NCI-H2227 treated with DMSO at 0.1 percent for 48 hours (cell line): ENCODE measurements at regions not wholly inside any gene's neighbourhood (a gene's known extent, or its start where the extent isn't known, plus 50 kb on each side); places are given as distances from the start of the nearest gene placed in this dataset.
"Not testable (repeated sequence)": the region's sequence is repeated elsewhere in the genome, so short reads cannot be mapped to it uniquely, and the experiment has no call there.

ENCODE experiments used
- DNase-seq: peaks from one replicate; lab custom pipeline; 2025; lab: John Stamatoyannopoulos, UW

DNA sequence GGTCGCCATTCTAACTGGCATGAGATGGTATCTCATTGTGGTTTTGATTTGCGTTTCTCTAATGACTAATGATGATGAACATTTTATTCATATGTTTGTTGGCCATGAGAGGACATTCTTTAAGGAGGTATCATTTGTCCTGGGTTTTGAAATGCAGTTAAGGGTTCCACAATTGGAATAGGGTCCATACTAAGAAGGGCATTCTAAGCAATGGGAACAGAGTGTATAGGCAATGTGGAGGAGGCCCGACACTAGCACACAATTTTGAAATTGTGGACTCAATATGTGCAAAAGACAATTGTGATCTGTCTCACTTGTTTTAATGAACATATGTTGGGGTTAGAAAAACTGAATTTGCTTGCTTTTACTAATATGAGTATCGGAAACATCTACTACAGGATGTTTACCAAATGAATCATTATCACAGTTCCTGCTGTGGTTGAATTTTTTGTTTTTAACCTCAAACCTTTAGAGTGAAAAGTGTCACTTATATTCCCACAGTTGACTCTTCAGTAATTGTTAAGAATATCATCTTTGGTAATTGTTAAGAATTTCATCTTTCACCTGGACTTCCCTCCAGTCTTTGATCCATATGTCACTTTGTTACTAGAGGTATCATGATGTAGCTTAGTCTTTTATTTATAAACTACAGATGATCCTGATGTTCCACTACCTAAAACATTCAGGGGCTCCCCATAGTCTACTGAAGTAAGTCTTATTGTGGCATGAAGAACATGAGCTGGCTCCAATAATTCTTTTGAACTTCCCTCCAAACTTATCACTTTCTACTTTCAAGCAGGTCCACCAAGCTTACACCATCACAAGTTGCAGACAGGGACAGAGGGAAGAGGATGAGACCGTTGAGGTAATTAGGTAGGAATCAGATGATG lies 109.7 kb upstream of the KLF12 start:
- DNase-seq: no peak

DNA sequence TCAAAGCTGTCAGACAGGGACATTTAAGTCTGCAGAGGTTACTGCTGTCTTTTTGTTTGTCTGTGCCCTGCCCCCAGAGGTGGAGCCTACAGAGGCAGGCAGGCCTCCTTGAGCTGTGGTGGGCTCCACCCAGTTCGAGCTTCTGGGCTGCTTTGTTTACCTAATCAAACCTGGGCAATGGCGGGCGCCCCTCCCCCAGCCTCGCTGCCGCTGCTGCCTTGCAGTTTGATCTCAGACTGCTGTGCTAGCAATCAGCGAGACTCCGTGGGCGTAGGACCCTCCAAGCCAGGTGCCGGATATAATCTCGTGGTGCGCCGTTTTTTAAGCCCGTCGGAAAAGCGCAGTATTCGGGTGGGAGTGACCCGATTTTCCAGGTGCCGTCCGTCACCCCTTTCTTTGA lies 107.1 kb upstream of the KLF12 start:
- not testable (repeated sequence) for DNase-seq

DNA sequence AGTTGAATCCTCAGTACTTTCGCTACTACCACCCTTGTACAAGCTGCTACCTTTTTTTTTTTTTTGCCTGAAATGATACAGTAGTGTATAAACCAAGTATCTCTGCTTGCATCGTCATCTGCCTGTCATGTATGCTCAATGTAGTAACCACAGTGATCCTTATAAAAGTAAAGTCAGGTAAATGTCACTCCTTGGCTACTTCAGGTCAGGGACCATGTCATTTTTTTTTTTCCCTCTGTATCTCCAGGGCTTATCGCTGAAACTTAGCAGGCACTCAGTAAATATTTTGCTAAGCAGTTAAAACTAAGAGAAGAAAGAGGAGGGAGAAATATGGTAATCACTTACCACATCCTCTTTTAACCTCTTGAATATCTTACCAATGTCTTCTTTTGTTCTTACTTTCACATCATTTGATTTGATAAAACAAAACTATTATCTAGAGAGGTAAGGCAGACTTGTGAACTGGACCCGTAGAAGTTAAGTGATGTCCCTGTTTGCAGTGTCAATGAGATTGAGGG lies 96.8 kb upstream of the KLF12 start:
- DNase-seq: no peak

DNA sequence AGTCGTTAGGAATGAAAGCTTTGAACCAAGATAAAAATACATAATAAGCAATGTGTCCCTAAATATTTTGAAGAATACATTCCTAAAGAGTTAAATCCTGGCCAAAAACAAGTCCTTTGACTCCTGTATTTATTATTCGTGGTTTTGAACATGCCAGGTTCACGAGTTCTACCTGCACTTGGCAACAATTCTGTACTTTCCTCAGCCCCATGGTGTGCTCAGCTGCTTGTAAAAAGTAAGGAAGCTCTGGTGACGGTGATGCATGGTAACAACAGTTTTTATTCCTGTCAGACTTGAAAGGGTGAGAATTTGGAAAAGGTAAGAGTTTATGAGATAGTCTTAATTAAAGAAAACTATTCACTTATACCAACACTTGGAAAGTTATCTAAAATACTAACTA lies 95.0 kb upstream of the KLF12 start:
- no peak for DNase-seq

DNA sequence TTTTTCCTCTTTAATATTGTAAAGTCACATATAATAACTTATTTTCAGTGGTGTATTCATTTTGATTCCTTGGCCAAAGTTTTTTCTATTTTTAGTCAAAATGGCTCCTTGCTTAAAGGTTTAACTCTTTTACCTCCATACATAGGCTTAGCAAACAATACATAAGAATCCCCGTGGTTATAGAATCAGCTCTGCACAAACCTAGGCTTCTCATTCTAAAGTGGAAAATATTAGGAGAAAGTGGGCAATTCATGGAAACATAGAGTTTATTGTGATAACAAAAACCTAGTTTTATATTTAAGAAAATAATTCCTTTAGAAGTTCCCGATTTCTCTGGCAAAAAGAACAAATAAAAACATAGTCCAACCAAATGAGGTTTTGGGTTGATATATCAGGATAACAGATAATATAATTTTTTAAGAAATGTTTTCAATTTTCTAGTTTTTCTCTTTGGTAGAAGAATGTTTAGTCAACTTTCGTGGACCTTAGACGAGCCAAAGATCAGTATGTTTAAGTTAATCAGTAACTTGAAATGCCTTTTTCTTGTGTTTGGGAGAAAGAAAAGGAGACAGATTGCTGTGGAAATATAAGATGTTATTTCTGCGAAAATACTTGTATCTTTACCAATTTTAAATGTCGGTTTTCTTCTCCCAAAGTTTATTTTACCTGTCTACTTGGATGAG lies 93.4 kb upstream of the KLF12 start:
- no peak for DNase-seq

DNA sequence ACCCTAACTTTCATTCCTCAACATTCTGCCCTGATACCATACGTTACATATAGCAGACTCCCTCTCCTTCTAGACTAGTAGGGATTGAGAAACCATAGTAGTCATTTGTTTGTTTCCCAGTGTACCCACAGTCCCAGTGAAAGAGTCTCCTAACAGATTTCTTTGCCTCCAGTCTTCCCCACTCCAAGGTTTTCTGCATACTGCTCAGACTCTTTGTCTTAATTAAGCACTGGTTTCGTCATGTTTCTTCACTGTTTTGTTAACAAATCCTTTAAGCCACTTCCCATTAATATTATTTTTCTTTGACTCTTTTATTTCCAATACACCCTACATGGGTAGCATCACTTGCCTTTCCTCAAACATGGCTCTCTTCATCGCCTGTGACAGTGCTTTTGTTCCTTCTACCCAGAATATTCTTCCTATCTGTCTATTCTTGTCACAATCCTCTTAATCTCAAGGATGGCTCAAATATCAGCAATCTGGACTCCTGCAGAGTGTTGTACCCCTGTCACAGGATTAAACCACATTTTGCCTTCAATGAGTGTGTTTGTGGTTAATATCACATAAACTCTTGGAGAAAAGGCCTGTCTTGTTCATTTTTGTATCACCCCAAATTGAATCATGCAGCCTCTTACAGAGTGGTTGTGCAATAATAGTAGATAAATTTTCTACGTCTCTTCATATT lies 92.7 kb upstream of the KLF12 start:
- no peak for DNase-seq

DNA sequence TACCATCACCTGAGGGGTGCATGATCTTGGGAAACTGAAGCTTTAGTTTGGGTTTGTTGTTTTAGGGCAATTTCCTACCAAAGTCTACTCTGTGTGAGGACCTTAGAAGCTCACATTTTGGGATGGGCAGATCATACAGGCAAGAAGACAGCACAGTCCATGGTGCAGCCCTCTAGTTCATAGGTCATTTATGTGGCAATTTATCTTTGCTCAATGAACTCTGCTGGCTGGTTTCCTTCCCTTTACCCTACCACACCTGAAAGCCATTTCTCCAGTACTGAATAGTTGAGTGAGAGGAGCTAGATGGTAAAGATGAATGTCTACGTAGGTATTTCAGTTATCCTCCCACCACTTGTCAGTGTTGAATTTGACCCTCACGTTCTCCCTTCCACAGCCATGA lies 87.5 kb upstream of the KLF12 start:
- DNase-seq: no peak

DNA sequence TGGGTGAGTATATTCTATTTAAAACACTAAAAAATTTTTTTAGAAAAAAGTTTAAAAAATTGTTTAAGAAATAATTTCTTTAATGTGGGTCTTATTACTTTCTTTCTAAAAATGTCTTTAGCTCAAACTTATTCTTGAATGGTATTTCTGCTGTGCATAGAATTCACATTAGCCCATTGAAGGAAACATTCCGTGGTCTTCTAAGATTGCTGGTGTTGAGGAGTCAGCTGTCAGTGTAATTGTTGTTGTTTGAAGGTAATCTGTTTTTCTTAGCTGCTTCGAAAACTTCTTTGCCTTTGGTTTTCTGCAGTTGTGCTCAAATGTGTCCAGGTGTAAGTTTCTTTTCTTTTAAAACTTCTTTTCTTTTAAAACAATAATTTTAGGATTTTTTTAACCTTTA lies 85.4 kb upstream of the KLF12 start:
- DNase-seq: no peak

DNA sequence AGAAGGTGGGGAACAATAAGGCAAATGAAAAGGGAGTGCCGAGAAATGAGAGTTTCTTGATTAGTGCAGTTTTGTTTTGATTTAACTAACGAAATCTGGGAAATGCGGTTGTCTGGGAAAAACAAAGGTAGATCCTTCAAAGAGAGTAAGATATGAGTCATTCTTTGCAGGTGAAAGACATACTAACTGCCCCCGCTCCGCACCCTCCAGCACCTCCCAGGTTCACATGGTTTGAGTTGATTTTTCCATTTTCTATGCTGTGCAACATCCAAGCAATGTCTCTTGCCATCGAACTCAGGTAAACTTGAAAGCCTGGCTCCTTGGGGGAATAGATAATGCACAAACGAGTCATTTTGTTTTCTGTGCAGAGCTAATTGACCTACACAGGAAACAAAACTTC lies 84.1 kb upstream of the KLF12 start:
- no peak for DNase-seq

DNA sequence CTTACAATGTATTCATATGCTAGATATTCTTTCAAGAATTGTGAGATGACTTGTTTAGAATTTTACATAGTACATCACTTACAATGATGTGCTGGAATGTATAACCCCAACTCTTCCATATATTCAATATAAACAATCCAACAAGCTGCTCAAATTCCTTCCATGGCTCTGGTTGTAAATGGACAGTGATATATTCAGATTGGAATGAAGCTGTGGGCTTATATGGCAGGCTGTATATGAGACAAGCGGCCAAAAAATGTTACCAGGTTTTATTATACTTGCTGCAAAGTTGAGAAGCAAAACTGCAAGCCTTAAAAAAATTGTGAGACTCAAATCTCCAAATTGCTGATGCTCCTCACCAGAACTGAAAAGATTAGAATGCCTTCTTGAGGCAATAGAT lies 83.6 kb upstream of the KLF12 start:
- DNase-seq: no peak

DNA sequence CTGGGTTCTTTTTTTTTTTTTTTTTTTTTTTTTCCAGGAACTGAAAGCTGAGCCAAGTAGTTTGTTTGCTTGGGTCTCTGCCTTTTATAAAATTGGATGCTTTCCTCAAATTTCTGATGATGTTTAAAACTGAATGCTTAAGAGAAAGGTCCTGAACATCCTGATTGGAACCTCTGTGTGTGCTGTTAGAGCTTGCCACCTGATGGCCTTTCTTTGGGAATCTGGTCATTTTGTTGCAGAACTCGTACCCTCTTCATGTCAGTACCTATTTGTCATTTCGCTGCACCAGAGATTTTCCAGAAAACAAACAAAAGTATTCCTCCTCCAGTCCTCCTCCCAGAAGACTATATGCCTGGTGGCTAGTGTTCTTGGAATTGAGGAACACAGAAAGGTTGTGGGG lies 81.2 kb upstream of the KLF12 start:
- DNase-seq: no peak

DNA sequence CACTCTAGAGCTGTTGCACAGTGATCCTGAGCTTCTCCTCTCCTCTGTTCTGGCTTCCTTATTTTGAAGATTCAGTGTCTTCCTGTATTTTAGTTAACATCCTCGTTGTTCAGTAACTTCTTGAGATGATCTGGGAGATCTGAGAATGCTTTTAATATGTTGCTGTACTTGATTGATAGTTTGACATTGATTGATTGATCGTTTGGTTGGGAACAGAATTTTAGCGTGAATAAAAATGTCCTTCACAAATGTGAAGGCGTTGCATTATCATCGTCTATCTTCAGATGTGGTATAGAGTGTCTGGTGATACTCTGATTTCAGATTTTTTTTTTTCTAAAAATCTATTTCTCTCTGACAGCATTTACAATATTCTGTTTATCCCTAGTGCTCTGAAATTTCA lies 80.1 kb upstream of the KLF12 start:
- no peak for DNase-seq

DNA sequence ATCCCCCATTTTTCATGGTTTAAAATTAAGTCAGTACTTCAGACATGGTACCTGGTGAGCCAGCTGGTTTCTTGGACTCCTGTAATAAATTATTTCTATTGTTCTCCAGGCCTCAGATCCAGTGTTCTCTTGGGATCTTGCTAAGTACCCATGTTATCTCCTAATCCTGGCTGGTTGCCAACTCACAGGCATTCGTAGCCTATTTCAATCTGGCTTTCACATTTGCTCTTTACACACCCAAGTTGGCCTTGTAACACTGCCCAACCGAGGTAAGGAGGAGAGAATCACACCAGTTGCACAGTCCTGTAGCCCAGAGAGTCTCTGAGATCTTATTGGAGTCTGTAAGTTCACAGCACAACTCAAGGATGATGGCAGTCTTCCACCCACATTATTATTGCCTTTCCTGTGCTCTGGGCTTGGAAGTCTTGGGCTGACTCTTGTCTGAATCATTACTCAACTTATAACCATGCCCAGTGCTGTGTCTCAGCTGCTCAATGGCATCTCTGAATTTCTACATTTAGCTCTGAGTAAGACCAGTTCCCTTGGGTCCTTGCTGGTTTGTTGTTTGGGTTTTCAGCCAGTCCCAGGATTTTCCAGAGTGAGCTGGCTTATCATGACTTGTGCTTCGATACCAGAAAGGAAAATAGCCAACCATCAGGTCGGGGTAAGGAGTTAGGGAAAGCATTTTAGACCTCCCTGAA lies 76.6 kb upstream of the KLF12 start:
- no peak for DNase-seq

DNA sequence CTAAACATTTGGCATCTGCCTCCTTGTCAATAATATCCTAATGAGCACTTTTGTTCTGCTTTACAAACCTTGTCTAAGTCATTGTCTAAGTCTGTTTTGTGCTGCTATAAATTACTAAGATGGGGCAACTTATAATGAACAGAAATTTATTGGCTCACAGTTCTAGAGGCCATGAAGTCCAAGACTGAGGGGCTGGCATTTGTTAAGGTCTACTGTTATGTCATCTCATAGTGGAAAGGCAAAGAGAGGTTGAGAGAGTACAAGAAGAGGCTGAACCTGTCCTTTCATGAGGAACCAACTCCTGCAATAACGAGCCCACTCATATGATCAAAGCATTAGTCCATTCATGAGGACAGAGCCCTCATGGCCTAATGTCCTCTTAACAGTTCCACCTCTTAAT lies 72.7 kb upstream of the KLF12 start:
- DNase-seq: no peak

DNA sequence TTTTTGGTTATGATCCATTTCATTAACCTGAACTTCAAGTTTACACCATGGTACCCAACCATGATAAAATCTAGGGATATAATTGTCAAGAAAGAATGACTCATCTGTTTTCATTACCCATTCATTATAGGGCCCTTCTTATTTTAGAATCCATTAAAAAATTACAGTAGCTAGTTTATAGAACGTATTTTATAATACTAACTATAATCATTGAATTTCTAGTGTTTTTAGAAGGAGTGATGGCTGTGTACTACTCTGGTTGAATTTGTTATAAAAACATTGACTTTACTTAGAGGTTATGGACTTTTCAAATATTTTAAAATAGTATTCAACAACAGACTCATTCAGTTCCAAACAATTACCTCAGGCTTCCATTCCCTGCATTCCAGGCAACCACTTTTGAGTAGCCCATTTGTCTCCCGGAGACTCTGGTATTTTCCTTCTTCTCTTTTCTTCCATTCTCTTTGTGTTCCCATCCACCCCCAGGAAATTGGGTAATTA lies 71.9 kb upstream of the KLF12 start:
- no peak for DNase-seq

DNA sequence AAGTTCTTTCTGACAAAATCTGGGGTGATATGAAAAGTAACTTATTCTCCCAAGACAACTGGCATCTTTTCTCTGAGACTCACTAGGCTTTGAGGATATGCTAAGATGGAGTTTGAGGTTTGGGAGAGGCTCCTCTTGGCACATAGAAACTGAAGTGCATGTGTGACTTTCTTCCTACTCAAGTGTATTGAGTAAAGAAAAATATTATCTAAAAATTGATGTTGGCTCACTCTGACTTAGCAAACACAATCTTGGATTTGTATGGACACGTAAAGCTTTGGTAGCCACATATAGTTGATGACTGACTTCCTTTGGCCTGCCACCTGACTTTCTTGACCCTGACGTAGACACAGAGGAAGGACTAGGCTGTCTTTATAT lies 71.1 kb upstream of the KLF12 start:
- no peak for DNase-seq

DNA sequence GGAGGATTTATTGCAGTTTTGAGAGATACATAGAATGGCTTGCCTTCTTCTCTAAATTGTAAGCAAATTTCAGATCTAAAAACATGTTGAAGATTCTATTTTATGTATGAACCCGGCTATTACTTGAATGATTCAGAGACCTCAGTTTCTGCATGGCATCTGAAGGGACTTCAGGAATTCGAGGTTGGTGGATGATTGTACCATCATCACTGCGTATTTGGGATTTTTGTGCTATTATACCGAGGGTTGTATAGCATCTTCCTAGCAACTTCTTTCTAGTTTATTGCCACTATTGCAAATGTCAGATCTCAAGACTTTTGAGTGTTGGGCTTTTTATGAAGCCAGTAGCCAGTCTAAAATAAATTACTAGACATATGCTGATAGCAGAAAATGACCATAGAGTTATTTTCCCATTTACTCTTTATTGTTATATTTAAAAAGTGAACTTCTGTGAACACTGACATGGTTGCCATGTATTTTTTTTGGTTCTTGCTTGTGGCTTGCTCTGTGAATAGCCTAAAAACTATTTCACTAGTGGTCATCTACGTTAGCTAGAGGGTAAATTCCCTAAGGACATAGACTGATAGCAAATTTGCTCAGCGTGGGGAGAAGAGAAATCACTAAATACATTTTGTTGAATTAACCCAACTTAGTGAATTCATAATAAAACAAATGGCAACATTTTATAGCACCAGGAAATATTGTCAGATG lies 70.6 kb upstream of the KLF12 start:
- no peak for DNase-seq

DNA sequence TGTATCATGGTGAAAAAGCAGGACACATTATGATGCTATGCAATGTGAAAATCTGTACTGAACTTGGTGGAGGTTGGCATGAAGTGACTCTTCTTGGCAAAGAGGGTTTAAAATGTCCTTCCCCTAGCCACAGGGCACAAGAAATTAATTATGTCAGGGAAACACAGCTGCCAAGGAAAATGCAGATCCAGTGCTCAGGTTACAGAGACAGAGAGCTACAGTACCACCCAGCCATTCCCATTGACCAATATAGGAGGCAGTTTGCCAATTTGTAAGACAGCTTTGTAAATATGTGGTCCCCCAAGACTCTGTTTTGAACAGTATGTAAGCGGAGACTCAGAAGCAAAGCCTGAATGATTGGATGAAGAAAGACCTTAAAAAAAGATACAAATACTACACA lies 69.4 kb upstream of the KLF12 start:
- DNase-seq: no peak

DNA sequence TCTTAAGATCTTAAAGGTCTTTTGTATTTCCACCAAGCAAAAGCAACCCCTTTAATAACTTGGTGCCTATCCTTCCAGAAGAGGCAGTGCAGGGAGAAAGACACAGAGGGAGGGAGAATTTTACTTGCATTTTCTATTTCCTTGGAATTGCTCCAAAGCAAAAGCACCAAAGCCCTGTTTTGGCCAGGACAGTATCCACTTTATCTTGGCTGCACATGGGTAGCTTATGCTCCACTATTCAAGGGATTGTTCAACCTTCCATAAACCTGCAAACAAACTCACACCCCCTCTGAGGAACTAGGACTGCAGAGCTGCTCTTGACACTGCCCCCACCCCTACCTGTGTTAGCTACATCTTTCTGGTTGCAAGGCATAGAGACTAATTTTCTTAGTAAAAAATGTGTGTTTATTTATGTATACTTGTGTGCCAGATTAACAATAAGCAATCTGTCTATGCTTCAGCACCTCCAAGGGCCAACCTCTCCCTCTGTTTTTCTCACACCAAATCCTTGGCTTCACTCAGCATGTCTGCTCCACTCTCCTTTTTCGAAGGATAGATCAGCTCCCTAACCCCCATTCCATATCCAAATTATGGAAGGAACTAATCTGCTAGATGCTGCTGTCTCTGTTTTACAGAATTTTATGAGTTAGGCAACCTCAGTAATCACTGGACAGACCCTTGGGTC lies 68.1 kb upstream of the KLF12 start:
- no peak for DNase-seq

DNA sequence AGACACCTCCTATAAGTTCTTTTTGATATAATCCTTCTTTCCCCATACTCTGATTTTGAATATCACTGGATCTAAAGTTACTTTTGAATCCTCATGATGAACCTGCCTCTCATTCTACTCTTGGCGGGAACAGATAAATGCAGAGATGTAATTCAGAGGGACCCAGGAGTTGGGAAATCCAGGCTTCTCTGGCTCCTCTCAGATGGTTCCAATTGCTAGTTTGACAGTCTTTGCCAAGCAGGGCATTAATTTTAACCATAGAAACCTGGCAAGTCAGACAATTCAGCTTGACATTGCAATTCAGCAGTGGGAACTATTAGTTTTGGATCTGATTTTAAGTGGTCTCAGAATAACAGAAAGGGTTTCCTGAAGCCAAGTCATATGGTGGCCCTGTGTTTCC lies 67.3 kb upstream of the KLF12 start:
- no peak for DNase-seq

DNA sequence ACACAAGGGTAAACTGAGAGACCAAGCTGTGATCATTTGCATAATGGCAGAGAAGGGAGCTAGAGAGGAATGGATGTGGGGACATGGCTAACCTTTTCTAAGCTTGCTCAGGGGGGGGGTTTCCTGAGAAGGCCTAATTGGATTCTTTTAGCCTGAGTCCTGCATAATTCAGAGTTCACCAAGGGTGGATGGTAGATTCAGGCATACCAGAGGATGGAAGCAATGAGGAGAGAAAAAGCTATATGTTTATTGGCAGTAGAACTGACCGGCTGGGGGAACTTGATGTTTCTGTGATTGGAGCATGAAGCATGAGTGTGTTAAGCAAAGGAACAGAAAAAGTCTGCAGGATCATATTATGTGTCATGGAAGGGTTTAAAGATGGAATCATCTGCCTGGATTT lies 65.9 kb upstream of the KLF12 start:
- DNase-seq: no peak
